Chondrocyte (in vitro differentiated cells): ENCODE measurements at regions not wholly inside any gene's neighbourhood (a gene's known extent, or its start where the extent isn't known, plus 50 kb on each side); places are given as distances from the start of the nearest gene placed in this dataset.

Experiments used
- DNase-seq: peaks from one replicate; pipeline ENCODE4 v3.0.0; 2021; ENCODE audit warnings: mixed read lengths, low spot score
- H3K27ac Mint-ChIP-seq: one replicate; pipeline ENCODE4 v1.8.0; 2021; ENCODE audit warnings: mild to moderate bottlenecking, moderate library complexity, mixed read lengths; ENCODE audit not compliant: unreplicated experiment
- H3K27me3 Mint-ChIP-seq: 2 replicates; pipeline ENCODE4 v1.8.0; 2021; ENCODE audit warnings: low read depth, mixed read lengths
- H3K36me3 Mint-ChIP-seq: 2 replicates; pipeline ENCODE4 v1.8.0; 2021; ENCODE audit warnings: low read depth, mixed read lengths
- H3K4me1 Mint-ChIP-seq: 2 replicates; pipeline ENCODE4 v1.8.0; 2021; ENCODE audit warnings: low read depth, mild to moderate bottlenecking, mixed read lengths
- H3K4me3 Mint-ChIP-seq: one replicate; pipeline ENCODE4 v1.8.0; 2021; ENCODE audit warnings: mild to moderate bottlenecking, moderate library complexity, mixed read lengths; ENCODE audit not compliant: unreplicated experiment
- H3K9me3 Mint-ChIP-seq: 2 replicates; pipeline ENCODE4 v1.8.0; 2021; ENCODE audit warnings: low read depth, mixed read lengths
- CTCF ChIP-seq: fragments of 200-600 bp; sonication (generic); IDR thresholded peaks from 2 replicates; pipeline ENCODE4 v1.5.0; 2021; ENCODE audit warnings: antibody characterized with exemption, mild to moderate bottlenecking, moderate library complexity

- Mint-ChIP-seq H3K27me3 (no peaks in the 10 kb centered on the region), H3K36me3 (no peaks in the 10 kb centered on the region), H3K4me1 (peaks cover 4% of the 10 kb centered on the region), H3K4me3 (no peak overlapping the region), H3K9me3 (no peaks in the 10 kb centered on the region), H3K27ac (no peak overlapping the region)
- TF ChIP-seq CTCF = no peak
- no peak for DNase-seq
Observed at GRCh38 chr2:126219081-126219480, 436.9 kb upstream of the GYPC start.

GRCh38 chr2:126220331-126220730, 435.6 kb upstream of the GYPC start:
- no peak for TF ChIP-seq CTCF
- H3K27me3 Mint-ChIP-seq = no peaks in the 10 kb centered on the region
- no peak for DNase-seq

DNA sequence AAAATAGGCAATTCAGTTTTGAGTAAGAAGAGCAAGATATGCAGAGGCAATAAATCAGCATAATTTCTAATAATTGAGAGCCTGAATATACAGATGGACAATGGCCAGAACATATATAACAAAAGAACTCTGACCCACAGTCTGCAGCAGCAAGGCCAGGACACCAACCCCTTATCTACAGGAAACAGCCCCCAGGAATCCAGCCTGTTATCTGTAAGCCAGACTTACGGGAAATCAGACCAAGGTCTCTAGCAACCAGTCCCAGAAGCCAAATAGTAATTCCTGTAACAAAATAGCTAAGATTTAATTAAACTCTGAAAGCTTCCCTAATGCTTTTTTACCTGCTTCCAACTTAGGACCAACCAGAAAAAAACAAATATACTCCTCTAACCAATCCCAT, 434.5 kb upstream of the GYPC start:
- Mint-ChIP-seq H3K4me1 (peaks cover 4% of the 10 kb centered on the region), H3K27ac (no peak overlapping the region), H3K9me3 (no peaks in the 10 kb centered on the region), H3K27me3 (no peaks in the 10 kb centered on the region), H3K4me3 (no peak overlapping the region), H3K36me3 (no peaks in the 10 kb centered on the region)
- no peak for TF ChIP-seq CTCF
- DNase-seq = no peak

More at GRCh38 chr2:126220331-126220730, 435.6 kb upstream of the GYPC start:
- Mint-ChIP-seq H3K9me3 (no peaks in the 10 kb centered on the region), H3K4me3 (no peak overlapping the region), H3K4me1 (peaks cover 4% of the 10 kb centered on the region), H3K27ac (no peak overlapping the region), H3K36me3 (no peaks in the 10 kb centered on the region)

DNA sequence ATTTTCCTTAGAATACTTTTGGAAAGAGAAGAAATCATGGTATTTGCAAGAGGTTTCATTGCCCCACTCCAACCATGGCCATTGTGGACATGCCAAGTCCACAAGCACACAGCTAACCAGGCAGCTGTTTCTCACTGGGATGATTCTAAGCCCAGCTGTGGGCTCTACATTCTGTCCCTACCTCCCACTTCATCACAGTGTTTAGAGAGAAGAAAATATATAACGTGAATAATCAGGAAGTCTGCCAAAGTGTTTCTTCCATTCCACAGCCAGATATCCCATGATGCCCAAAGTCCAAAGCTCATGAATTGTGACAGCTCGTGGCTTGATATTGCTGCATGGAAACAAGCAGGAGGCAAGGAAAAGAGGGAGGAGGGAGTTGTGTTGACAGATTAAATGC, 433.7 kb upstream of the GYPC start:
- Mint-ChIP-seq H3K27ac (no peak overlapping the region), H3K4me1 (peaks cover 4% of the 10 kb centered on the region), H3K4me3 (no peak overlapping the region), H3K27me3 (no peaks in the 10 kb centered on the region), H3K9me3 (no peaks in the 10 kb centered on the region), H3K36me3 (no peaks in the 10 kb centered on the region)
- TF ChIP-seq CTCF = no peak
- no peak for DNase-seq

- Mint-ChIP-seq H3K4me1 (peaks cover 4% of the 10 kb centered on the region), H3K36me3 (no peaks in the 10 kb centered on the region), H3K9me3 (peaks cover 14% of the 10 kb centered on the region), H3K27ac (no peak overlapping the region), H3K27me3 (no peaks in the 10 kb centered on the region), H3K4me3 (no peak overlapping the region)
- TF ChIP-seq CTCF = no peak
- no peak for DNase-seq
Observed at GRCh38 chr2:126224776-126225175, 431.2 kb upstream of the GYPC start.
